ENCODE measurements at regions not wholly inside any gene's neighbourhood (a gene's known extent, or its start where the extent isn't known, plus 50 kb on each side); places are given as distances from the start of the nearest gene placed in this dataset.

DNA sequence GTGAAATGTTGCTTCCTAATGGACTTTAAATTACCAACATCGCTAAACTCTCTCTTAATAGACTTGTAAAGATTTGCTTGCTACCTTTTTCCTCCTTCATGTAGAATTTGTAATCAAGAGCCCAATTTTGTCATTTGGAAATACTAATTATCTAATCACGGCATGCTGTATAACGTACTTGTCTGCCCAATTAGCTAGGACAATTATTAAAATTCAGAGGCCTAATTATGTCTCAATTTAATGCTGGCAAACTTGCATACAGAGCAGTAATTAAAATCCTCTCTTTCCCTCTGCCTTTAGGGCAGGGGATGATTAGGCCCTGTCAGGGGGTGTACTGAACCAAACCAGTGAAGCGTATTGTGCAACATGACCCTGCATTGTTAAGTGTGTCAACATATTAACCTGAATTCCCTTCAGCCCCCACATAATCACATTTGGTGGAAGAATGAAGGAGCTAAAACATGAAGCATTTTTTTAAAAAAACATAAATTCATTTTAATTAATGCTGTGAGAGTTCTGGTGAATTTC is 137.4 kb upstream of the BARHL2 start:
- no peak for TF ChIP-seq POLR2AphosphoS5 (IDR thresholded peaks at IDR 0.05)
- TF ChIP-seq CTCF (IDR thresholded peaks at IDR 0.05): no peak
- no peak for TF ChIP-seq POLR2A (IDR thresholded peaks at IDR 0.05; ENCODE audit: low read depth)
